DND-41 (cell line): ENCODE measurements at regions not wholly inside any gene's neighbourhood (a gene's known extent, or its start where the extent isn't known, plus 50 kb on each side); places are given as distances from the start of the nearest gene placed in this dataset.

ENCODE experiments used
- CTCF ChIP-seq: IDR thresholded peaks from 2 replicates; pipeline ENCODE4 v1.5.1; 2012; ENCODE audit warnings: borderline replicate concordance, low read length, moderate library complexity, mild to moderate bottlenecking; ENCODE audit not compliant: poor library complexity, severe bottlenecking; ENCODE audit errors: extremely low read depth
- EZH2 ChIP-seq: IDR thresholded peaks from 3 replicates; pipeline ENCODE4 v1.6.1; 2012; ENCODE audit warnings: borderline replicate concordance, low read depth, mild to moderate bottlenecking, moderate library complexity, low read length, inconsistent platforms; ENCODE audit not compliant: severe bottlenecking

GRCh38 chr2:16950436-16950835 lies 284.8 kb upstream of the CYRIA start:
- TF ChIP-seq CTCF = no peak
- no peak for TF ChIP-seq EZH2
